Keratinocyte (primary cell): ENCODE measurements at regions not wholly inside any gene's neighbourhood (a gene's known extent, or its start where the extent isn't known, plus 50 kb on each side); places are given as distances from the start of the nearest gene placed in this dataset.

Experiments
- DNase-seq: peaks from one replicate; pipeline ENCODE4 v3.0.0-alpha.2; 2011; ENCODE audit warnings: low read depth, missing footprints, low spot score
- FAIRE-seq: peaks from 2 replicates; lab custom pipeline; 2011; peaks lifted over from hg19 to GRCh38; lab: Jason Lieb, UNC
- H2AFZ ChIP-seq: 2 replicates; pipeline ENCODE4 v1.6.0; 2012; ENCODE audit warnings: low read length, control low read depth, inconsistent platforms; ENCODE audit not compliant: control insufficient read depth
- H3K27ac ChIP-seq: 2 replicates; pipeline ENCODE4 v1.5.1; 2011; ENCODE audit warnings: low read length; ENCODE audit not compliant: control insufficient read depth, insufficient read depth
- H3K27me3 ChIP-seq: 3 replicates; pipeline ENCODE4 v1.6.0; 2011; ENCODE audit warnings: low read length; ENCODE audit not compliant: control insufficient read depth, insufficient read depth; ENCODE audit errors: extremely low read depth
- H3K36me3 ChIP-seq, 2 experiments: 2 replicates in 1 of 2; 3 replicates in 1 of 2; pipeline ENCODE4 v1.5.1; 2011; ENCODE audit warnings: low read length in 2 of 2, mild to moderate bottlenecking in 1 of 2; ENCODE audit not compliant: control insufficient read depth in 2 of 2, insufficient read depth in 2 of 2; ENCODE audit errors: extremely low read depth in 1 of 2
- H3K4me1 ChIP-seq: 3 replicates; pipeline ENCODE4 v1.5.1; 2011; ENCODE audit warnings: low read length; ENCODE audit not compliant: control insufficient read depth, insufficient read depth; ENCODE audit errors: extremely low read depth
- H3K4me2 ChIP-seq: 3 replicates; pipeline ENCODE4 v1.6.0; 2011; ENCODE audit warnings: low read depth, low read length; ENCODE audit not compliant: control insufficient read depth, insufficient read depth; ENCODE audit errors: extremely low read depth
- H3K4me3 ChIP-seq, 3 experiments: fragments of 200-600 bp in 1 of 3; sonication (generic) in 1 of 3; 2 replicates in 2 of 3; 3 replicates in 1 of 3; pipeline ENCODE4 v1.5.1; 2011 to 2016; ENCODE audit warnings: low read length in 3 of 3, mild to moderate bottlenecking in 3 of 3, control low read depth in 2 of 3, inconsistent platforms in 1 of 3, low read depth in 1 of 3, mixed read lengths in 1 of 3, mixed run types in 1 of 3, moderate library complexity in 1 of 3; ENCODE audit not compliant: control insufficient read depth in 2 of 3, insufficient read depth in 2 of 3; ENCODE audit errors: extremely low read depth in 1 of 3
- H3K79me2 ChIP-seq: 2 replicates; pipeline ENCODE4 v1.6.0; 2012; ENCODE audit warnings: low read length; ENCODE audit not compliant: control insufficient read depth, insufficient read depth
- H3K9ac ChIP-seq: 3 replicates; pipeline ENCODE4 v1.6.0; 2011; ENCODE audit warnings: low read length; ENCODE audit not compliant: control insufficient read depth, insufficient read depth; ENCODE audit errors: extremely low read depth
- H3K9me1 ChIP-seq: 3 replicates; pipeline ENCODE4 v1.6.0; 2011; ENCODE audit warnings: low read length; ENCODE audit not compliant: control insufficient read depth, insufficient read depth; ENCODE audit errors: extremely low read depth
- H3K9me3 ChIP-seq: 2 replicates; pipeline ENCODE4 v1.5.1; 2012; ENCODE audit warnings: low read depth, low read length; ENCODE audit not compliant: control insufficient read depth
- H4K20me1 ChIP-seq: 3 replicates; pipeline ENCODE4 v1.6.0; 2011; ENCODE audit warnings: low read length; ENCODE audit not compliant: control insufficient read depth, insufficient read depth; ENCODE audit errors: extremely low read depth
- EZH2 ChIP-seq: IDR thresholded peaks from one replicate; pipeline ENCODE4 v1.6.1; 2012; ENCODE audit warnings: inconsistent platforms, mild to moderate bottlenecking, low read length, moderate library complexity
- dilution Hi-C: fragments of 300-500 bp; cut with MboI; formaldehyde crosslinking; loops from one replicate; pipeline ENCODE4 v1.7.0; 2020; ENCODE audit warnings: low sequenced_read_pairs; ENCODE audit not compliant: extremely low pct_ligation_motif_present
- TF ChIP-seq, protein P1 (sequence below), 3 experiments: IDR thresholded peaks in 1 of 3; conservative IDR thresholded peaks in 1 of 3; optimal IDR thresholded peaks in 1 of 3; 2 replicates in 2 of 3; 3 replicates in 1 of 3; pipeline versions ENCODE3 to v1.5.1; 2011; ENCODE audit warnings: low read length in 3 of 3, mild to moderate bottlenecking in 3 of 3, moderate library complexity in 2 of 3, control low read depth in 1 of 3, inconsistent platforms in 1 of 3; ENCODE audit not compliant: insufficient read depth in 2 of 3; ENCODE audit errors: extremely low read depth in 1 of 3

DNA sequence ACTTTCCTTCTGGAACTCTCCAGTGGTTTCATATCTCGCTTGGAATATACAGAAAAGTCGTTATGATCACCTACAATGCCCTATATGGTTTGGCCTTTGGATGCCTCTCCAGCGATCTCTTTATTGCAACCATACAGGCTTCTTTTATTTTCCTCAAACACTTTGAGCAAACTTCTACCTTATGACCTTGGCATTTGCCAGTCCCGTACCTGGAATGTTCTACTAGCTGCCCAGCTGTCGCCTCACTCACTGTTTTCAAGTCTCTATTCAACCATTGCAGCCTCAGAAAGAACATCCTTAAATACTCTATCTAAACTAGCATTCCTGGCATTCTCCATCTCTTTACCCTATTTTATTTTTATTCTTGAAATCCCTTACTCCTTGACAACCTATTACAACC, 50.4 kb upstream of the NEDD9 start:
- H3K4me2 ChIP-seq = no peak overlapping the region
- no peaks in the 10 kb centered on the region for H4K20me1 ChIP-seq
- no peak overlapping the region for H3K9ac ChIP-seq
- H3K4me1 ChIP-seq = peaks cover 5% of the 10 kb centered on the region
- dilution Hi-C loops = no loop called here
- H3K9me1 ChIP-seq = no peaks in the 10 kb centered on the region
- no peaks in the 10 kb centered on the region for H3K27me3 ChIP-seq
- FAIRE-seq (no peak), DNase-seq (no peak)
- no peaks in the 10 kb centered on the region for H3K9me3 ChIP-seq
- no peak overlapping the region for H3K27ac ChIP-seq
- H3K36me3 ChIP-seq = no peaks in the 10 kb centered on the region
- no peak overlapping the region for H2AFZ ChIP-seq
- TF ChIP-seq EZH2 = no peak
- TF ChIP-seq, protein P1, sequence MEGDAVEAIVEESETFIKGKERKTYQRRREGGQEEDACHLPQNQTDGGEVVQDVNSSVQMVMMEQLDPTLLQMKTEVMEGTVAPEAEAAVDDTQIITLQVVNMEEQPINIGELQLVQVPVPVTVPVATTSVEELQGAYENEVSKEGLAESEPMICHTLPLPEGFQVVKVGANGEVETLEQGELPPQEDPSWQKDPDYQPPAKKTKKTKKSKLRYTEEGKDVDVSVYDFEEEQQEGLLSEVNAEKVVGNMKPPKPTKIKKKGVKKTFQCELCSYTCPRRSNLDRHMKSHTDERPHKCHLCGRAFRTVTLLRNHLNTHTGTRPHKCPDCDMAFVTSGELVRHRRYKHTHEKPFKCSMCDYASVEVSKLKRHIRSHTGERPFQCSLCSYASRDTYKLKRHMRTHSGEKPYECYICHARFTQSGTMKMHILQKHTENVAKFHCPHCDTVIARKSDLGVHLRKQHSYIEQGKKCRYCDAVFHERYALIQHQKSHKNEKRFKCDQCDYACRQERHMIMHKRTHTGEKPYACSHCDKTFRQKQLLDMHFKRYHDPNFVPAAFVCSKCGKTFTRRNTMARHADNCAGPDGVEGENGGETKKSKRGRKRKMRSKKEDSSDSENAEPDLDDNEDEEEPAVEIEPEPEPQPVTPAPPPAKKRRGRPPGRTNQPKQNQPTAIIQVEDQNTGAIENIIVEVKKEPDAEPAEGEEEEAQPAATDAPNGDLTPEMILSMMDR (optimal IDR thresholded peaks at IDR 0.05 in 1 of 3, IDR thresholded peaks at IDR 0.05 in 1 of 3, conservative IDR thresholded peaks at IDR 0.05 in 1 of 3; ENCODE audit: extremely low read depth in 1 of 3, insufficient read depth in 2 of 3, low read length in 3 of 3) = no peak
- H3K4me3 ChIP-seq = no peak overlapping the region
- H3K79me2 ChIP-seq = no peaks in the 10 kb centered on the region
